PC-3 (cell line): ENCODE measurements at regions not wholly inside any gene's neighbourhood (a gene's known extent, or its start where the extent isn't known, plus 50 kb on each side); places are given as distances from the start of the nearest gene placed in this dataset.

Source experiments
- ATAC-seq: fragments of 200-7000 bp; cut with Tn5 transposase; 2 replicates; pipeline ENCODE4 v1.9.1; 2020; ENCODE audit warnings: mild to moderate bottlenecking, moderate library complexity
- BruUV-seq: library from RNA; stranded (reverse); fragments of 400-500 nt; replicated peaks from 2 replicates; lab custom pipeline; 2021; lab: Mats Ljungman, UMichigan
- CTCF ChIA-PET: fragments of 300-600 bp; sonication (Branson Sonifier 250); formaldehyde crosslinking; loops from one replicate; lab custom pipeline; 2022; ENCODE audit warnings: antibody characterized with exemption; lab: Charles Lee
- POLR2A ChIA-PET: fragments of 300-600 bp; sonication (Branson Sonifier 250); formaldehyde crosslinking; loops from one replicate; lab custom pipeline; 2022; ENCODE audit warnings: antibody characterized with exemption; ENCODE audit not compliant: unreplicated experiment; lab: Charles Lee
- DNase-seq: peaks from one replicate; pipeline ENCODE4 v3.0.0-alpha.2; 2015
- H2AFZ ChIP-seq: fragments of 300-600 bp; sonication (generic); 2 replicates; pipeline ENCODE4 v1.6.0; 2016; ENCODE audit warnings: antibody characterized with exemption, low read length
- H3F3A ChIP-seq: fragments of 300-600 bp; sonication (generic); one replicate; pipeline ENCODE4 v1.6.0; 2017; ENCODE audit warnings: antibody characterized with exemption, low read length, control low read depth, mild to moderate bottlenecking; ENCODE audit not compliant: unreplicated experiment
- H3K27ac ChIP-seq: fragments of 300-600 bp; sonication (generic); 2 replicates; pipeline ENCODE4 v1.5.1; 2016; ENCODE audit warnings: mild to moderate bottlenecking, low read length
- H3K27me3 ChIP-seq: fragments of 300-600 bp; sonication (generic); 2 replicates; pipeline ENCODE4 v1.6.1; 2016; ENCODE audit warnings: low read length, mixed read lengths
- H3K36me3 ChIP-seq: fragments of 300-600 bp; sonication (generic); 2 replicates; pipeline ENCODE4 v1.6.1; 2016; ENCODE audit warnings: low read depth, mixed run types, low read length, mixed read lengths
- H3K4me1 ChIP-seq: fragments of 300-600 bp; sonication (generic); 2 replicates; pipeline ENCODE4 v1.5.1; 2016; ENCODE audit warnings: low read length; ENCODE audit not compliant: insufficient read depth
- H3K4me2 ChIP-seq: fragments of 300-600 bp; sonication (generic); 2 replicates; pipeline ENCODE4 v1.6.0; 2016; ENCODE audit warnings: low read length
- H3K4me3 ChIP-seq: fragments of 300-600 bp; sonication (generic); 2 replicates; pipeline ENCODE4 v1.5.1; 2016; ENCODE audit warnings: mild to moderate bottlenecking, low read length, mixed read lengths
- H3K79me2 ChIP-seq: fragments of 300-600 bp; sonication (generic); 2 replicates; pipeline ENCODE4 v1.6.1; 2017; ENCODE audit warnings: low read length, mixed read lengths
- H3K9ac ChIP-seq: fragments of 300-600 bp; sonication (generic); 2 replicates; pipeline ENCODE4 v1.6.0; 2016; ENCODE audit warnings: mild to moderate bottlenecking, low read length
- H3K9me2 ChIP-seq: fragments of 300-600 bp; sonication (generic); replicated peaks from 2 replicates; pipeline ENCODE4 v1.6.1; 2016; ENCODE audit warnings: mixed run types, low read length, mixed read lengths
- H3K9me3 ChIP-seq: fragments of 300-600 bp; sonication (generic); 2 replicates; pipeline ENCODE4 v1.6.1; 2016; ENCODE audit warnings: low read length, mixed read lengths
- H4K20me1 ChIP-seq: fragments of 300-600 bp; sonication (generic); 2 replicates; pipeline ENCODE4 v1.6.1; 2016; ENCODE audit warnings: low read length, mixed read lengths
- EZH2 ChIP-seq: fragments of 300-600 bp; sonication (generic); IDR thresholded peaks from one replicate; pipeline ENCODE4 v1.6.1; 2017; ENCODE audit warnings: antibody characterized with exemption, mild to moderate bottlenecking, low read length; ENCODE audit not compliant: unreplicated experiment
- EZH2phosphoT487 ChIP-seq: fragments of 300-600 bp; sonication (generic); IDR thresholded peaks from 2 replicates; pipeline ENCODE4 v1.6.1; 2018; ENCODE audit warnings: mild to moderate bottlenecking, antibody characterized with exemption, low read length, borderline replicate concordance
- intact Hi-C: fragments of 100-400 bp; cut with micrococcal nuclease; formaldehyde crosslinking; loops from 2 replicates; pipeline ENCODE4 v1.9.0; 2023
- TF ChIP-seq, protein P1 (sequence below): fragments of 300-600 bp; sonication (generic); conservative IDR thresholded peaks from 2 replicates; pipeline ENCODE4 v1.5.1; 2017; ENCODE audit warnings: antibody characterized with exemption, low read depth, mild to moderate bottlenecking, low read length

DNA sequence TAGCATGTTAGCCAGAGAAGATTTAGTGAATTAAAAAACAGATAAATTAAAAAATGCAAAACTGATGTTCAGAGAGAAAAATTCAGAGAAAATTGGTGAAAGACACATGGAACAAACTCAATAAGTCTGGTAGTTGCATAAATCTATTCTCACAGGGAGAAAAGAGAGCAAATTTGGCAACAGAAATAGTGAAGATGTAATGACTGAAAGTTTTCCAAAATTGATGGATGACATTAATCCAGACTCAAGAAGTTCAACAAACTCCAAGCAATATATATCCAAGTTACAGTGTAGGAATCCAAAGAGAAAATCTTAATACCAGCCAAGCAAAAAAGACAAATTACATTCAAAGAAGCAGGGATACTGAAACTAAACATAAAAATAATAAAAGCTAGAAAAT is 302.7 kb upstream of the ARPP21 start:
- no peaks in the 10 kb centered on the region for H3K36me3 ChIP-seq
- DNase-seq, result no peak
- POLR2A ChIA-PET, result no interaction called here
- CTCF ChIA-PET, result no interaction called here
- intact Hi-C loops, result loop anchor here (10.0 kb wide), 1 partner anchor 202 kb away; no protein-coding TSS in a partner anchor
- no peak overlapping the region for H3K4me2 ChIP-seq
- H3K9me2 ChIP-seq, result no peaks in the 10 kb centered on the region
- H4K20me1 ChIP-seq, result no peaks in the 10 kb centered on the region
- BruUV-seq, result no TSS peak
- H3F3A ChIP-seq, result no peaks in the 10 kb centered on the region
- no peaks in the 10 kb centered on the region for H3K79me2 ChIP-seq
- ATAC-seq, result no peak
- H3K4me1 ChIP-seq, result no peaks in the 10 kb centered on the region
- peaks cover 30% of the 10 kb centered on the region for H3K9me3 ChIP-seq
- no peak overlapping the region for H2AFZ ChIP-seq
- no peak overlapping the region for H3K9ac ChIP-seq
- no peak overlapping the region for H3K4me3 ChIP-seq
- H3K27me3 ChIP-seq, result no peaks in the 10 kb centered on the region
- no peak overlapping the region for H3K27ac ChIP-seq
- no peak for TF ChIP-seq EZH2phosphoT487
- TF ChIP-seq, protein P1, sequence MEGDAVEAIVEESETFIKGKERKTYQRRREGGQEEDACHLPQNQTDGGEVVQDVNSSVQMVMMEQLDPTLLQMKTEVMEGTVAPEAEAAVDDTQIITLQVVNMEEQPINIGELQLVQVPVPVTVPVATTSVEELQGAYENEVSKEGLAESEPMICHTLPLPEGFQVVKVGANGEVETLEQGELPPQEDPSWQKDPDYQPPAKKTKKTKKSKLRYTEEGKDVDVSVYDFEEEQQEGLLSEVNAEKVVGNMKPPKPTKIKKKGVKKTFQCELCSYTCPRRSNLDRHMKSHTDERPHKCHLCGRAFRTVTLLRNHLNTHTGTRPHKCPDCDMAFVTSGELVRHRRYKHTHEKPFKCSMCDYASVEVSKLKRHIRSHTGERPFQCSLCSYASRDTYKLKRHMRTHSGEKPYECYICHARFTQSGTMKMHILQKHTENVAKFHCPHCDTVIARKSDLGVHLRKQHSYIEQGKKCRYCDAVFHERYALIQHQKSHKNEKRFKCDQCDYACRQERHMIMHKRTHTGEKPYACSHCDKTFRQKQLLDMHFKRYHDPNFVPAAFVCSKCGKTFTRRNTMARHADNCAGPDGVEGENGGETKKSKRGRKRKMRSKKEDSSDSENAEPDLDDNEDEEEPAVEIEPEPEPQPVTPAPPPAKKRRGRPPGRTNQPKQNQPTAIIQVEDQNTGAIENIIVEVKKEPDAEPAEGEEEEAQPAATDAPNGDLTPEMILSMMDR, result no peak
- TF ChIP-seq EZH2, result no peak

DNA sequence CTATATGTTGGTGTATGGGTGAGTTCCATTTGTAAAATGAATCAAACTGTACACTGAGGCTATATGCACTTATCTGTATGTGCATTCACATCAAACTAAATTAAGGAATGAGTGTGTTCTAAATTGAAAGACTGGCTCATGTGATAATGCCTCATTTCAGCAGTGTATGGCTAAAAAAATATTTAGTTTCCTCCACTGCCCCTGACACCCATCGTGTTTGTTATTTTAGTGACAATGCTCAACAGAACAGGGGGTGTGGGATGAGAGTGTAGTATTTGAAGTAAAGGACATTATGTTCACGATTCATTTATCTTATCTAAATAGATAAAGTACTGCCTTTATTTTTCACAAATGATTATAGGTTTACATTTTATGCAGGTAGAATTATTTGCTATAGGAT is 301.1 kb upstream of the ARPP21 start:
- CTCF ChIA-PET, result no interaction called here
- ATAC-seq, result no peak
- no peak overlapping the region for H2AFZ ChIP-seq

DNA sequence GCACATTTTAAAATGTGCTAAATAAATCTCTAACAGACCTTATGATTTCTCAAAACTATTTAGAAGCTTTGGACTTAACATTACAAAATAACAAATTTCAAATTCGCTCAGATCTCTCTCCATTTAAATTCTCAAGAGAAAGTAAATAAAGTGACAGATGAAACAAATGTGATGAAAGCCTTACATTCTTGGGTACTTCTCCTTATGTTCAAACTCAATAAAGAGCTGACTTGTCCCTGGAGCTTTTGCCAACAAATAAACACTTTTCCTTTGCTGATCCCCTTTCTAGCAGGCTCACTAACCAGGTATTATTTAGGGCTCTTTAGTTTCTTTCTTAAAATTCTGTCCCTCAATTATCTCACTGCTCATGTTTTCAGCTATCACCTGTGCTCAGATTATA is 259.1 kb upstream of the ARPP21 start:
- no peak overlapping the region for H3K27ac ChIP-seq
- DNase-seq (no peak), ATAC-seq (no peak)
- H3K27me3 ChIP-seq, result no peaks in the 10 kb centered on the region
- H3K9me2 ChIP-seq, result no peaks in the 10 kb centered on the region
- no peak overlapping the region for H3K4me3 ChIP-seq
- H3K4me2 ChIP-seq, result no peak overlapping the region
- ChIA-PET CTCF (no interaction called here), POLR2A (interaction anchor here (0.7 kb wide), 1 partner anchor 387 kb away, joined by 5 read pairs; no protein-coding TSS in a partner anchor)
- H3K79me2 ChIP-seq, result no peaks in the 10 kb centered on the region
- no peaks in the 10 kb centered on the region for H3F3A ChIP-seq
- no peaks in the 10 kb centered on the region for H3K36me3 ChIP-seq
- intact Hi-C loops, result no loop called here
- H2AFZ ChIP-seq, result no peak overlapping the region
- no peak overlapping the region for H3K9ac ChIP-seq
- H3K9me3 ChIP-seq, result peaks cover 10% of the 10 kb centered on the region; the same call in 1 of the 2 replicates
- no TSS peak for BruUV-seq
- no peaks in the 10 kb centered on the region for H4K20me1 ChIP-seq
- no peaks in the 10 kb centered on the region for H3K4me1 ChIP-seq
- no peak for TF ChIP-seq EZH2
- no peak for TF ChIP-seq EZH2phosphoT487
- TF ChIP-seq, protein P1, result no peak

More for the DNA sequence above, 301.1 kb upstream of the ARPP21 start:
- TF ChIP-seq, protein P1, result no peak
- TF ChIP-seq EZH2phosphoT487, result no peak
- TF ChIP-seq EZH2, result no peak
- Histone ChIP-seq H3K9ac (no peak overlapping the region), H3K9me3 (peaks cover 30% of the 10 kb centered on the region), H3K9me2 (no peaks in the 10 kb centered on the region), H4K20me1 (no peaks in the 10 kb centered on the region), H3K4me1 (no peaks in the 10 kb centered on the region), H3K27me3 (no peaks in the 10 kb centered on the region), H3K27ac (no peak overlapping the region), H3K79me2 (no peaks in the 10 kb centered on the region), H3K36me3 (no peaks in the 10 kb centered on the region), H3K4me2 (no peak overlapping the region), H3K4me3 (no peak overlapping the region), H3F3A (no peaks in the 10 kb centered on the region)
- no TSS peak for BruUV-seq
- POLR2A ChIA-PET, result no interaction called here
- DNase-seq, result no peak
- intact Hi-C loops, result loop anchor here (10.0 kb wide), 1 partner anchor 203 kb away; no protein-coding TSS in a partner anchor
